ENCODE measurements at regions not wholly inside any gene's neighbourhood (a gene's known extent, or its start where the extent isn't known, plus 50 kb on each side); places are given as distances from the start of the nearest gene placed in this dataset.

- H3K4me3 ChIP-seq (ENCODE audit: low read length): no peak overlapping the region
- no peak for TF ChIP-seq CTCF (conservative IDR thresholded peaks at IDR 0.05; ENCODE audit: low read depth, low read length)
These were observed 1067.4 kb downstream of the CNTNAP5 start for GRCh38 chr2:125092276-125093009.

GRCh38 chr2:125095826-125096225, 1070.7 kb downstream of the CNTNAP5 start:
- no peak for TF ChIP-seq CTCF (conservative IDR thresholded peaks at IDR 0.05; ENCODE audit: low read depth, low read length)
- no peak overlapping the region for H3K4me3 ChIP-seq (ENCODE audit: low read length)
- no peak for DNase-seq (ENCODE audit: low read depth)

More at GRCh38 chr2:125092276-125093009, 1067.4 kb downstream of the CNTNAP5 start:
- DNase-seq (ENCODE audit: low read depth): no peak

- no peak for DNase-seq (ENCODE audit: low read depth)
- H3K4me3 ChIP-seq (ENCODE audit: low read length): no peak overlapping the region
- no peak for TF ChIP-seq CTCF (conservative IDR thresholded peaks at IDR 0.05; ENCODE audit: low read depth, low read length)
These were observed 1081.6 kb downstream of the CNTNAP5 start for GRCh38 chr2:125106710-125107109.

GRCh38 chr2:125107446-125107845, 1082.4 kb downstream of the CNTNAP5 start:
- no peak overlapping the region for H3K4me3 ChIP-seq (ENCODE audit: low read length)
- TF ChIP-seq CTCF (conservative IDR thresholded peaks at IDR 0.05; ENCODE audit: low read depth, low read length): no peak
- DNase-seq (ENCODE audit: low read depth): no peak

- H3K4me3 ChIP-seq (ENCODE audit: low read length): no peak overlapping the region
- TF ChIP-seq CTCF (conservative IDR thresholded peaks at IDR 0.05; ENCODE audit: low read depth, low read length): no peak
- DNase-seq (ENCODE audit: low read depth): no peak
These were observed 1083.2 kb downstream of the CNTNAP5 start for GRCh38 chr2:125108251-125108650.

GRCh38 chr2:125125902-125126301, 1100.8 kb downstream of the CNTNAP5 start:
- no peak for DNase-seq (ENCODE audit: low read depth)
- no peak overlapping the region for H3K4me3 ChIP-seq (ENCODE audit: low read length)
- no peak for TF ChIP-seq CTCF (conservative IDR thresholded peaks at IDR 0.05; ENCODE audit: low read depth, low read length)

- TF ChIP-seq CTCF (conservative IDR thresholded peaks at IDR 0.05; ENCODE audit: low read depth, low read length): no peak
- H3K4me3 ChIP-seq (ENCODE audit: low read length): no peak overlapping the region
- DNase-seq (ENCODE audit: low read depth): no peak
These were observed 1135.9 kb downstream of the CNTNAP5 start for GRCh38 chr2:125160947-125161346.
